B cell (primary cell): ENCODE measurements at regions not wholly inside any gene's neighbourhood (a gene's known extent, or its start where the extent isn't known, plus 50 kb on each side); places are given as distances from the start of the nearest gene placed in this dataset.

ENCODE experiments used
- ATAC-seq: fragments of 200-7000 bp; cut with Tn5 transposase; one replicate; pipeline ENCODE4 v1.10.0; 2021; ENCODE audit warnings: low read depth, mild to moderate bottlenecking, moderate number of reproducible peaks, moderate library complexity
- CTCF ChIA-PET: fragments of 350-600 bp; sonication (Branson Sonifier 250); formaldehyde crosslinking; loops from one replicate; lab custom pipeline; 2021; ENCODE audit warnings: antibody characterized with exemption, inconsistent platforms; lab: Charles Lee
- POLR2A ChIA-PET: fragments of 350-600 bp; sonication (Branson Sonifier 250); formaldehyde crosslinking; loops from one replicate; lab custom pipeline; 2021; ENCODE audit warnings: antibody characterized with exemption; lab: Charles Lee
- DNase-seq: peaks from one replicate; pipeline ENCODE4 v3.0.0; 2013
- H2AFZ ChIP-seq: 2 replicates; pipeline ENCODE4 v1.6.1; 2012; ENCODE audit warnings: mild to moderate bottlenecking, low read depth, low read length; ENCODE audit not compliant: insufficient read depth, poor library complexity, severe bottlenecking
- H3K27ac ChIP-seq, 2 donors: 1 replicate in 1 of 2; 2 replicates in 1 of 2; pipeline ENCODE4 v1.5.1; 2012 to 2013; ENCODE audit warnings: low read length in 2 of 2, mild to moderate bottlenecking in 2 of 2, moderate library complexity in 1 of 2
- H3K27me3 ChIP-seq, 4 experiments: fragments of 200-600 bp in 1 of 4; sonication (generic) in 1 of 4; replicated peaks in 1 of 4; 1 replicate in 2 of 4; 2 replicates in 2 of 4; pipeline versions ENCODE4 v1.6.1 to v1.7.0; 2013 to 2016; ENCODE audit warnings: low read length in 3 of 4, mild to moderate bottlenecking in 2 of 4, mixed read lengths in 1 of 4, moderate library complexity in 1 of 4; ENCODE audit not compliant: insufficient read depth in 4 of 4, control insufficient read depth in 3 of 4; ENCODE audit errors: control extremely low read depth in 1 of 4
- H3K36me3 ChIP-seq, 2 experiments: replicated peaks in 1 of 2; 1 replicate in 1 of 2; 2 replicates in 1 of 2; pipeline versions ENCODE4 v1.6.1 to v1.7.1; 2013; ENCODE audit warnings: low read length in 1 of 2; ENCODE audit not compliant: insufficient read depth in 2 of 2, control insufficient read depth in 1 of 2; ENCODE audit errors: control extremely low read depth in 1 of 2, extremely low read depth in 1 of 2
- H3K4me1 ChIP-seq, 2 donors: fragments of 200-600 bp in 1 of 2; sonication (generic) in 1 of 2; 1 replicate in 1 of 2; 2 replicates in 1 of 2; pipeline versions ENCODE4 v1.5.1 to v1.6.1; 2013 to 2017; ENCODE audit warnings: low read length in 2 of 2; ENCODE audit not compliant: control insufficient read depth in 2 of 2, insufficient read depth in 2 of 2
- H3K4me2 ChIP-seq: replicated peaks from 2 replicates; pipeline ENCODE3; 2012; ENCODE audit warnings: mild to moderate bottlenecking, low read depth, low read length; ENCODE audit not compliant: poor library complexity, severe bottlenecking
- H3K4me3 ChIP-seq, 5 experiments: fragments of 200-600 bp in 1 of 5; sonication (generic) in 1 of 5; 1 replicate in 3 of 5; 2 replicates in 2 of 5; pipeline versions ENCODE4 v1.5.1 to v1.7.0; 2011 to 2016; ENCODE audit warnings: low read length in 4 of 5, mild to moderate bottlenecking in 4 of 5, low read depth in 2 of 5, control low read depth in 1 of 5, moderate library complexity in 1 of 5; ENCODE audit not compliant: insufficient read depth in 1 of 5; ENCODE audit errors: control extremely low read depth in 1 of 5, extremely low read depth in 1 of 5
- H3K79me2 ChIP-seq: fragments of 200-600 bp; sonication (generic); one replicate; pipeline ENCODE4 v1.6.0; 2016; ENCODE audit warnings: low read length; ENCODE audit not compliant: control insufficient read depth, insufficient read depth
- H3K9ac ChIP-seq: fragments of 200-600 bp; sonication (generic); 2 replicates; pipeline ENCODE4 v1.6.1; 2017; ENCODE audit warnings: mild to moderate bottlenecking, low read length, moderate library complexity
- H3K9me3 ChIP-seq, 3 donors: one replicate each; pipeline versions ENCODE4 v1.6.1 to v1.7.1; 2013; ENCODE audit warnings: low read length in 2 of 3; ENCODE audit not compliant: control insufficient read depth in 2 of 3, insufficient read depth in 1 of 3; ENCODE audit errors: control extremely low read depth in 1 of 3
- H4K20me1 ChIP-seq: 2 replicates; pipeline ENCODE4 v1.6.0; 2012; ENCODE audit warnings: mild to moderate bottlenecking, low read length; ENCODE audit not compliant: insufficient read depth, control insufficient read depth, poor library complexity, severe bottlenecking
- H3K27ac Mint-ChIP-seq: one replicate; pipeline ENCODE4 v1.8.0; 2021; ENCODE audit warnings: mixed read lengths
- H3K27me3 Mint-ChIP-seq: one replicate; pipeline ENCODE4 v1.8.0; 2021; ENCODE audit warnings: mixed read lengths
- H3K4me1 Mint-ChIP-seq: one replicate; pipeline ENCODE4 v1.8.0; 2021; ENCODE audit warnings: mixed read lengths
- H3K4me3 Mint-ChIP-seq: one replicate; pipeline ENCODE4 v1.8.0; 2021; ENCODE audit warnings: mixed read lengths
- H3K9me3 Mint-ChIP-seq: one replicate; pipeline ENCODE4 v1.8.0; 2022; ENCODE audit warnings: mixed read lengths; ENCODE audit not compliant: insufficient read depth
- CTCF ChIP-seq: fragments of 200-600 bp; IDR thresholded peaks from one replicate; pipeline ENCODE4 v1.8.0; 2022; ENCODE audit warnings: antibody characterized with exemption, mild to moderate bottlenecking
- EZH2 ChIP-seq: IDR thresholded peaks from 2 replicates; pipeline ENCODE4 v1.6.1; 2012; ENCODE audit warnings: borderline replicate concordance, low read depth, mild to moderate bottlenecking, moderate library complexity, low read length; ENCODE audit not compliant: insufficient read depth, poor library complexity, severe bottlenecking
- WGBS: methylation state at CpG from one replicate; pipeline ENCODE4 v1.1.5; 2013; ENCODE audit warnings: missing lambda C conversion rate; ENCODE audit not compliant: insufficient coverage; 5-methylcytosine and 5-hydroxymethylcytosine counted together
- intact Hi-C: fragments of 100-400 bp; cut with micrococcal nuclease; formaldehyde crosslinking; loops from one replicate; pipeline ENCODE4 v1.10.0; 2022

- intact Hi-C loops = no loop called here
- H3K36me3 ChIP-seq = no peaks in the 10 kb centered on the region
- H3K79me2 ChIP-seq = no peaks in the 10 kb centered on the region
- no peak overlapping the region for H3K9ac ChIP-seq
- ChIA-PET CTCF (no interaction called here), POLR2A (no interaction called here)
- no peaks in the 10 kb centered on the region for H3K27me3 ChIP-seq
- no peak overlapping the region for H3K4me3 ChIP-seq
- DNase-seq (no peak), ATAC-seq (no peak)
- H3K27ac Mint-ChIP-seq = no peak overlapping the region
- H3K4me2 ChIP-seq = no peak overlapping the region
- H3K27ac ChIP-seq = no peak overlapping the region
- no peaks in the 10 kb centered on the region for H3K4me1 ChIP-seq
- WGBS = 100% methylated on average over 1 of the region's 2 CpGs
- H2AFZ ChIP-seq = no peak overlapping the region
- no peaks in the 10 kb centered on the region for H3K27me3 Mint-ChIP-seq
- H3K9me3 Mint-ChIP-seq = peaks cover 2% of the 10 kb centered on the region
- TF ChIP-seq CTCF (no peak), EZH2 (no peak)
- no peaks in the 10 kb centered on the region for H4K20me1 ChIP-seq
- no peaks in the 10 kb centered on the region for H3K4me1 Mint-ChIP-seq
- no peak overlapping the region for H3K4me3 Mint-ChIP-seq
- H3K9me3 ChIP-seq = peaks cover 0 to 2% (median 0%) of the 10 kb centered on the region in 3 donors
Measured at GRCh38 chr4:144820011-144820727, 174.2 kb downstream of the HHIP start.

DNA sequence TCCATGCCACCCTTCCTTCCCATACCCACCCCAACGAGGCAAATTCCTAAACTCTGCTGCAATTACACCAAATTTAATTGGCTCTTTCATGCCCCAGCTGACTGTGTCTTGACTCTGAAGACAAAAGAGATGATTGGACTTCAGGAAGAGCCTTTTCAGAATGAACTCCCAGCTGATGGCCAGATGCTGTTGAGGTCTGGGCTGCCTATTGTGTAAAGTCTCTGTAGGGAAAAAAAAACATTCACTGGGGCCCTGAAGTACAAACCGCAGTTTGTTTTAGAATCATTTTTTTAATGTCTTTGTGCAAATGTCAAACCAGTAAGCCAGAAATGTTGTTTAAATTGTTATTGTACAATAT lies 174.8 kb downstream of the HHIP start:
- no peaks in the 10 kb centered on the region for H3K79me2 ChIP-seq
- 40% methylated on average over 1 of the region's 2 CpGs for WGBS
- H3K27ac ChIP-seq = no peak overlapping the region
- H3K27me3 ChIP-seq = no peaks in the 10 kb centered on the region
- Mint-ChIP-seq H3K4me3 (no peak overlapping the region), H3K9me3 (peaks cover 2% of the 10 kb centered on the region), H3K27ac (no peak overlapping the region), H3K4me1 (no peaks in the 10 kb centered on the region), H3K27me3 (no peaks in the 10 kb centered on the region)
- no peak for ATAC-seq
- H2AFZ ChIP-seq = no peak overlapping the region
- H3K36me3 ChIP-seq = no peaks in the 10 kb centered on the region
- peaks cover 0 to 2% (median 0%) of the 10 kb centered on the region in 3 donors for H3K9me3 ChIP-seq
- no peak overlapping the region for H3K4me3 ChIP-seq
- intact Hi-C loops = no loop called here
- CTCF ChIA-PET = no interaction called here
- no peak for TF ChIP-seq EZH2
- no peak for TF ChIP-seq CTCF
- H4K20me1 ChIP-seq = no peaks in the 10 kb centered on the region
- DNase-seq = no peak
- H3K4me2 ChIP-seq = no peak overlapping the region
- POLR2A ChIA-PET = no interaction called here
- no peak overlapping the region for H3K9ac ChIP-seq
- H3K4me1 ChIP-seq = no peaks in the 10 kb centered on the region
